Erythroblast (primary cell): ENCODE measurements at regions not wholly inside any gene's neighbourhood (a gene's known extent, or its start where the extent isn't known, plus 50 kb on each side); places are given as distances from the start of the nearest gene placed in this dataset.

Source experiments
- GATA1 ChIP-seq: IDR thresholded peaks from 2 replicates; pipeline ENCODE4 v1.6.1; 2011; ENCODE audit warnings: low read depth, mild to moderate bottlenecking, control low read depth, low read length, moderate library complexity
- POLR2A ChIP-seq: IDR thresholded peaks from 2 replicates; pipeline ENCODE4 v1.6.1; 2011; ENCODE audit warnings: mild to moderate bottlenecking, low read length

DNA sequence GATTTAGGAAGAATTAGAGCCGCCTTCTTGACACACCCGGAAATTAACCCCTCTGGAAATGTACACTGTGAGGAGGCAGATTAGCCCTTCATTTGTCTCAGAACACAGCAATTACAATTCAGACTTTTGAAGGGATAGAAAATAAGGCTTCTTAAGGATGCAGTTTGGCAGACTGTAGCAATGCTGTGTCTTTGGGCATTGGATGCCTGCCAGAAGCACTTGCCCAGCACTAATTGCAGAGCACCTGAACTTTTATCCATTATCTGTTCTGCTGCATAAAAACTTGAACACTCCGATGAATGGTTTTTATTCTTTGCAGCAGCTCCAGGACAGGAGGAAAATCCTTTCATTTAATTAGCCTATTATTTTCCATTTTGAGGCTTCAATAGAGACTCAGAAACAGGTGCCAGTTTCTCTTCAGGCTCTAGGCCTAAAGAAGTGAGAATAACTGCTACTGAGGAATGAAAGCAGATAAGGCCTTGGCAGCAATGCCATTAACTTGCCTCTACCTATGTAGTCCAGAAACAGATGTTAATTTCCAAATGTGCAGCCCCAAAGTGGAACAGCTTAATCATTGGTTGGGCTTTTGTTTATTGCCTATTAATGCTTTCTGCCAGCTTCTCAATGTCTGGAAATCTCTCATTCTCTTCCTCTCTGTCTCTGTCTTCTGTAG, 418.5 kb downstream of the NSUN3 start:
- TF ChIP-seq POLR2A (no peak), GATA1 (no peak)
